Stomach (tissue), 8 donors: ENCODE measurements at regions not wholly inside any gene's neighbourhood (a gene's known extent, or its start where the extent isn't known, plus 50 kb on each side); places are given as distances from the start of the nearest gene placed in this dataset.

ENCODE experiments used
- DNase-seq, 2 donors: peaks; one replicate each; pipeline versions ENCODE4 v3.0.0 to v3.0.0-alpha.2; 2013 to 2019
- H3K27ac ChIP-seq, 5 donors: fragments of 200-600 bp in 4 of 5; sonication (generic) in 4 of 5; one replicate each; pipeline ENCODE4 v1.5.1; 2013 to 2019; ENCODE audit warnings: mild to moderate bottlenecking in 1 of 5, moderate library complexity in 1 of 5
- H3K27me3 ChIP-seq, 3 donors: fragments of 200-600 bp; sonication (generic); one replicate each; pipeline ENCODE4 v1.5.1; 2017 to 2019; ENCODE audit warnings: mixed run types in 1 of 3
- H3K36me3 ChIP-seq, 4 donors: fragments of 200-600 bp; sonication (generic); 1 replicate in 3 of 4; 2 replicates in 1 of 4; pipeline ENCODE4 v1.5.1; 2016 to 2019
- H3K4me1 ChIP-seq, 4 donors: fragments of 200-600 bp; sonication (generic); one replicate each; pipeline ENCODE4 v1.5.1; 2016 to 2019
- H3K4me3 ChIP-seq, 4 donors: fragments of 200-600 bp; sonication (generic) in 3 of 4; one replicate each; pipeline ENCODE4 v1.5.1; 2016 to 2019; ENCODE audit warnings: mild to moderate bottlenecking in 1 of 4
- H3K9me3 ChIP-seq, 4 donors: fragments of 200-600 bp; sonication (generic); one replicate each; pipeline ENCODE4 v1.5.1; 2016 to 2019
- CTCF ChIP-seq, 7 experiments: fragments of 450-650 bp in 4 of 7; fragments of 200-600 bp in 3 of 7; sonication (generic) in 3 of 7; IDR thresholded peaks; one replicate each; pipeline ENCODE4 v1.5.1; 2016 to 2019; ENCODE audit warnings: antibody characterized with exemption in 7 of 7, control low read depth in 2 of 7, mild to moderate bottlenecking in 1 of 7
- EP300 ChIP-seq: sonication (generic); formaldehyde crosslinking; IDR thresholded peaks from one replicate; pipeline ENCODE4 v1.6.1; 2017; ENCODE audit warnings: antibody characterized with exemption
- POLR2A ChIP-seq, 4 donors: fragments of 450-650 bp; IDR thresholded peaks; one replicate each; pipeline ENCODE4 v1.6.1; 2016; ENCODE audit warnings: antibody characterized with exemption in 4 of 4, control low read depth in 2 of 4, mild to moderate bottlenecking in 1 of 4, moderate library complexity in 1 of 4
- POLR2AphosphoS5 ChIP-seq, 3 donors: sonication (generic); formaldehyde crosslinking; IDR thresholded peaks; one replicate each; pipeline ENCODE4 v1.6.1; 2016; ENCODE audit warnings: antibody characterized with exemption in 3 of 3
- WGBS, 5 donors: extraction: QIAGEN DNeasy Blood & Tissue Kit in 3 of 5; methylation state at CpG; one replicate each; pipeline versions ENCODE4 v1.1.5 to v1.1.7; 2013 to 2018; 5-methylcytosine and 5-hydroxymethylcytosine counted together
- intact Hi-C: fragments of 100-400 bp; cut with DNase I; formaldehyde crosslinking; loops from one replicate; pipeline ENCODE4 v1.15.1; 2023; ENCODE audit warnings: low total_unique reads
- donor health status: healthy with polysubstance abuse.
- donor health status: Bipolar disorder and iron deficiency.
- donor health status: healthy.

- Histone ChIP-seq H3K27me3 (no peaks in the 10 kb centered on the region), H3K4me1 (no peaks in the 10 kb centered on the region), H3K36me3 (no peaks in the 10 kb centered on the region), H3K9me3 (no peaks in the 10 kb centered on the region), H3K4me3 (no peak overlapping the region), H3K27ac (no peak overlapping the region)
- TF ChIP-seq POLR2A (IDR thresholded peaks at IDR 0.05) (no peak), EP300 (no peak), POLR2AphosphoS5 (IDR thresholded peaks at IDR 0.05) (no peak), CTCF (IDR thresholded peaks at IDR 0.05) (no peak)
- DNase-seq, result no peak
- intact Hi-C loops, result no loop called here
- WGBS, 5 donors, result 49 to 63% (median 55%) methylated on average over 2 of the region's 2 CpGs
These were observed 885.2 kb downstream of the DCDC2C start for GRCh38 chr2:4588606-4589005.

- intact Hi-C loops, result no loop called here
- H3K4me1 ChIP-seq, result no peaks in the 10 kb centered on the region
- H3K4me3 ChIP-seq, result no peak overlapping the region
- no peaks in the 10 kb centered on the region for H3K36me3 ChIP-seq
- DNase-seq, result no peak
- no peak overlapping the region for H3K27ac ChIP-seq
- no peaks in the 10 kb centered on the region for H3K9me3 ChIP-seq
- WGBS, 5 donors, result 76 to 86% (median 82%) methylated on average over 7 of the region's 7 CpGs
- TF ChIP-seq EP300 (no peak), CTCF (IDR thresholded peaks at IDR 0.05) (no peak), POLR2A (IDR thresholded peaks at IDR 0.05) (no peak), POLR2AphosphoS5 (IDR thresholded peaks at IDR 0.05) (no peak)
- H3K27me3 ChIP-seq, result no peaks in the 10 kb centered on the region
These were observed 887.9 kb downstream of the DCDC2C start for GRCh38 chr2:4591261-4591660.

- Histone ChIP-seq H3K9me3 (no peaks in the 10 kb centered on the region), H3K36me3 (no peaks in the 10 kb centered on the region), H3K4me1 (no peaks in the 10 kb centered on the region), H3K27ac (no peak overlapping the region), H3K4me3 (no peak overlapping the region), H3K27me3 (no peaks in the 10 kb centered on the region)
- TF ChIP-seq POLR2AphosphoS5 (IDR thresholded peaks at IDR 0.05) (no peak), CTCF (IDR thresholded peaks at IDR 0.05) (no peak), POLR2A (IDR thresholded peaks at IDR 0.05) (no peak), EP300 (no peak)
- intact Hi-C loops, result no loop called here
- WGBS, 5 donors, result 71 to 89% (median 78%) methylated on average over 3 of the region's 3 CpGs
- DNase-seq, result no peak
These were observed 894.0 kb downstream of the DCDC2C start for GRCh38 chr2:4597400-4597799.

GRCh38 chr2:4604767-4605166 lies 901.4 kb downstream of the DCDC2C start:
- no peaks in the 10 kb centered on the region for H3K36me3 ChIP-seq
- no peaks in the 10 kb centered on the region for H3K9me3 ChIP-seq
- no peak for TF ChIP-seq POLR2AphosphoS5 (IDR thresholded peaks at IDR 0.05)
- TF ChIP-seq EP300, result no peak
- TF ChIP-seq CTCF (IDR thresholded peaks at IDR 0.05), result no peak
- no peak for TF ChIP-seq POLR2A (IDR thresholded peaks at IDR 0.05)
- H3K4me3 ChIP-seq, result no peak overlapping the region
- 58 to 83% (median 68%) methylated on average over 1 of the region's 1 CpG for WGBS, 5 donors
- DNase-seq, result no peak
- no peaks in the 10 kb centered on the region for H3K4me1 ChIP-seq
- no peaks in the 10 kb centered on the region for H3K27me3 ChIP-seq
- intact Hi-C loops, result no loop called here
- H3K27ac ChIP-seq, result no peak overlapping the region
